Esophagus (tissue), 2 donors: ENCODE measurements at regions not wholly inside any gene's neighbourhood (a gene's known extent, or its start where the extent isn't known, plus 50 kb on each side); places are given as distances from the start of the nearest gene placed in this dataset.

Experiments used
- H3K27ac ChIP-seq, 2 donors: one replicate each; pipeline ENCODE4 v1.5.1; 2013; ENCODE audit warnings: low read depth in 2 of 2, mild to moderate bottlenecking in 2 of 2, inconsistent platforms in 1 of 2, low read length in 1 of 2, moderate library complexity in 1 of 2
- H3K27me3 ChIP-seq, 2 donors: one replicate each; pipeline ENCODE4 v1.6.1; 2013; ENCODE audit warnings: low read length in 2 of 2, control low read depth in 1 of 2, mild to moderate bottlenecking in 1 of 2; ENCODE audit not compliant: insufficient read depth in 2 of 2, control insufficient read depth in 1 of 2
- H3K36me3 ChIP-seq, 2 donors: one replicate each; pipeline ENCODE4 v1.6.1; 2013; ENCODE audit warnings: low read length in 1 of 2; ENCODE audit not compliant: control insufficient read depth in 2 of 2, insufficient read depth in 2 of 2
- H3K4me1 ChIP-seq, 2 donors: one replicate each; pipeline ENCODE4 v1.6.1; 2013; ENCODE audit warnings: low read length in 1 of 2; ENCODE audit not compliant: control insufficient read depth in 2 of 2, insufficient read depth in 2 of 2
- H3K4me3 ChIP-seq, 2 donors: one replicate each; pipeline ENCODE4 v1.5.1; 2013; ENCODE audit warnings: low read length in 2 of 2, mild to moderate bottlenecking in 2 of 2, low read depth in 1 of 2, moderate library complexity in 1 of 2
- H3K9me3 ChIP-seq, 2 donors: one replicate each; pipeline ENCODE4 v1.6.1; 2013; ENCODE audit warnings: mild to moderate bottlenecking in 2 of 2, low read depth in 1 of 2, low read length in 1 of 2, moderate library complexity in 1 of 2; ENCODE audit not compliant: control insufficient read depth in 2 of 2, insufficient read depth in 1 of 2
- WGBS, 2 donors: extraction: QIAGEN DNeasy Blood & Tissue Kit; methylation state at CpG; one replicate each; pipeline ENCODE4 v1.1.7; 2013; 5-methylcytosine and 5-hydroxymethylcytosine counted together
- donor health status: healthy with polysubstance abuse.
- donor health status: Bipolar disorder and iron deficiency.

GRCh38 chr13:76106763-76107162 is 470.6 kb downstream of the LMO7 start:
- no peak overlapping the region for H3K27ac ChIP-seq
- WGBS, 2 donors = 0 to 22% methylated on average over 1 of the region's 1 CpG

GRCh38 chr13:76094645-76095044 is 458.5 kb downstream of the LMO7 start:
- Histone ChIP-seq H3K9me3 (no peaks in the 10 kb centered on the region), H3K27ac (no peak overlapping the region), H3K36me3 (no peaks in the 10 kb centered on the region), H3K4me3 (no peak overlapping the region), H3K4me1 (no peaks in the 10 kb centered on the region), H3K27me3 (no peaks in the 10 kb centered on the region)
- 77 to 79% methylated on average over 3 of the region's 3 CpGs for WGBS, 2 donors

More at GRCh38 chr13:76106763-76107162, 470.6 kb downstream of the LMO7 start:
- no peaks in the 10 kb centered on the region for H3K4me1 ChIP-seq
- H3K36me3 ChIP-seq = no peaks in the 10 kb centered on the region
- H3K27me3 ChIP-seq = no peaks in the 10 kb centered on the region
- no peaks in the 10 kb centered on the region for H3K9me3 ChIP-seq
- no peak overlapping the region for H3K4me3 ChIP-seq

GRCh38 chr13:76091076-76091475 is 454.9 kb downstream of the LMO7 start:
- Histone ChIP-seq H3K36me3 (no peaks in the 10 kb centered on the region), H3K27ac (no peak overlapping the region), H3K4me1 (no peaks in the 10 kb centered on the region), H3K9me3 (peaks cover 3 to 7% of the 10 kb centered on the region in 2 donors), H3K27me3 (no peaks in the 10 kb centered on the region), H3K4me3 (no peak overlapping the region)
- WGBS, 2 donors = 61 to 66% methylated on average over 4 of the region's 4 CpGs

- no peaks in the 10 kb centered on the region for H3K4me1 ChIP-seq
- H3K4me3 ChIP-seq = no peak overlapping the region
- WGBS, 2 donors = 95% methylated on average over 1 of the region's 1 CpG
- H3K27ac ChIP-seq = no peak overlapping the region
- H3K9me3 ChIP-seq = peaks cover 3 to 7% of the 10 kb centered on the region in 2 donors
- no peaks in the 10 kb centered on the region for H3K36me3 ChIP-seq
- H3K27me3 ChIP-seq = no peaks in the 10 kb centered on the region
Measured at GRCh38 chr13:76086729-76087128, 450.6 kb downstream of the LMO7 start.

GRCh38 chr13:76067850-76068249 is 431.7 kb downstream of the LMO7 start:
- no peaks in the 10 kb centered on the region for H3K36me3 ChIP-seq
- no peaks in the 10 kb centered on the region for H3K4me1 ChIP-seq
- no peaks in the 10 kb centered on the region for H3K27me3 ChIP-seq
- H3K4me3 ChIP-seq = no peak overlapping the region
- H3K9me3 ChIP-seq = peaks cover 0 to 9% of the 10 kb centered on the region in 2 donors
- 86 to 92% methylated on average over 3 of the region's 3 CpGs for WGBS, 2 donors
- no peak overlapping the region for H3K27ac ChIP-seq

GRCh38 chr13:76053181-76053580 is 417.1 kb downstream of the LMO7 start:
- H3K4me1 ChIP-seq = no peaks in the 10 kb centered on the region
- WGBS, 2 donors = 48 to 62% methylated on average over 1 of the region's 1 CpG
- H3K9me3 ChIP-seq = no peaks in the 10 kb centered on the region
- no peak overlapping the region for H3K27ac ChIP-seq
- H3K4me3 ChIP-seq = no peak overlapping the region
- H3K36me3 ChIP-seq = no peaks in the 10 kb centered on the region
- H3K27me3 ChIP-seq = no peaks in the 10 kb centered on the region

GRCh38 chr13:76049376-76049746 is 413.2 kb downstream of the LMO7 start:
- Histone ChIP-seq H3K9me3 (no peaks in the 10 kb centered on the region), H3K27ac (no peak overlapping the region), H3K27me3 (no peaks in the 10 kb centered on the region), H3K4me3 (no peak overlapping the region), H3K4me1 (no peaks in the 10 kb centered on the region), H3K36me3 (no peaks in the 10 kb centered on the region)
- WGBS, 2 donors = 14 to 26% methylated on average over 1 of the region's 1 CpG

- Histone ChIP-seq H3K4me1 (no peaks in the 10 kb centered on the region), H3K4me3 (no peak overlapping the region), H3K27ac (no peak overlapping the region), H3K36me3 (no peaks in the 10 kb centered on the region), H3K9me3 (no peaks in the 10 kb centered on the region), H3K27me3 (no peaks in the 10 kb centered on the region)
- 52 to 54% methylated on average over 3 of the region's 3 CpGs for WGBS, 2 donors
Measured at GRCh38 chr13:76048675-76049375, 412.7 kb downstream of the LMO7 start.

- Histone ChIP-seq H3K4me3 (no peak overlapping the region), H3K36me3 (no peaks in the 10 kb centered on the region), H3K4me1 (no peaks in the 10 kb centered on the region), H3K27ac (no peak overlapping the region), H3K27me3 (no peaks in the 10 kb centered on the region), H3K9me3 (no peaks in the 10 kb centered on the region)
- WGBS, 2 donors = 92 to 94% methylated on average over 3 of the region's 3 CpGs
Measured at GRCh38 chr13:76048131-76048530, 412.0 kb downstream of the LMO7 start.

- Histone ChIP-seq H3K27ac (no peak overlapping the region), H3K27me3 (no peaks in the 10 kb centered on the region), H3K4me1 (no peaks in the 10 kb centered on the region), H3K9me3 (no peaks in the 10 kb centered on the region), H3K4me3 (no peak overlapping the region), H3K36me3 (no peaks in the 10 kb centered on the region)
- WGBS, 2 donors = 40 to 64% methylated on average over 1 of the region's 1 CpG
Measured at GRCh38 chr13:76043874-76044273, 407.7 kb downstream of the LMO7 start.
